IMR-90 (cell line): ENCODE measurements at regions not wholly inside any gene's neighbourhood (a gene's known extent, or its start where the extent isn't known, plus 50 kb on each side); places are given as distances from the start of the nearest gene placed in this dataset.

Experiments used
- ATAC-seq: fragments of 200-7000 bp; cut with Tn5 transposase; 2 replicates; pipeline ENCODE4 v1.9.1; 2020; ENCODE audit warnings: low read depth, mild to moderate bottlenecking, moderate library complexity
- BruUV-seq: library from RNA; stranded (reverse); fragments of 400-500 nt; replicated peaks from 2 replicates; lab custom pipeline; 2021; lab: Mats Ljungman, UMichigan
- CTCF ChIA-PET: fragments of 300-600 bp; formaldehyde crosslinking; extraction: SDS; loops from one replicate; lab custom pipeline; 2021; ENCODE audit warnings: antibody characterized with exemption; lab: Yijun Ruan, JAX
- POLR2A ChIA-PET: fragments of 300-600 bp; sonication (Branson Sonifier 250); formaldehyde crosslinking; loops from one replicate; lab custom pipeline; 2022; ENCODE audit warnings: antibody characterized with exemption; ENCODE audit not compliant: unreplicated experiment; lab: Charles Lee
- DNase-seq: peaks from one replicate; pipeline ENCODE4 v3.0.0; 2013
- H2AFZ ChIP-seq: replicated peaks from 2 replicates; pipeline ENCODE3; 2013; ENCODE audit warnings: low read length, mild to moderate bottlenecking; ENCODE audit not compliant: poor library complexity
- H2AK5ac ChIP-seq: 2 replicates; pipeline ENCODE4 v1.6.1; 2013; ENCODE audit warnings: low read depth, low read length, inconsistent platforms
- H2AK9ac ChIP-seq: replicated peaks from 2 replicates; pipeline ENCODE3; 2013; ENCODE audit warnings: mild to moderate bottlenecking, low read depth, low read length, moderate library complexity; ENCODE audit not compliant: poor library complexity
- H2BK120ac ChIP-seq: 2 replicates; pipeline ENCODE4 v1.6.1; 2013; ENCODE audit warnings: low read depth, low read length, inconsistent platforms
- H2BK15ac ChIP-seq: 3 replicates; pipeline ENCODE4 v1.6.1; 2013; ENCODE audit warnings: low read depth, low read length, inconsistent platforms
- H2BK20ac ChIP-seq: 2 replicates; pipeline ENCODE4 v1.6.1; 2013; ENCODE audit warnings: low read depth, mild to moderate bottlenecking, inconsistent platforms, low read length, moderate library complexity
- H2BK5ac ChIP-seq: 2 replicates; pipeline ENCODE4 v1.6.1; 2013; ENCODE audit warnings: mild to moderate bottlenecking, low read depth, low read length, inconsistent platforms; ENCODE audit not compliant: poor library complexity, severe bottlenecking
- H3K14ac ChIP-seq: replicated peaks from 2 replicates; pipeline ENCODE4 v1.6.1; 2013; ENCODE audit warnings: low read depth, low read length, inconsistent platforms
- H3K18ac ChIP-seq: 2 replicates; pipeline ENCODE4 v1.6.1; 2013; ENCODE audit warnings: low read depth, low read length, control low read depth
- H3K23ac ChIP-seq: 2 replicates; pipeline ENCODE4 v1.6.1; 2013; ENCODE audit warnings: low read depth, low read length, inconsistent platforms
- H3K27ac ChIP-seq: 2 replicates; pipeline ENCODE4 v1.5.1; 2013; ENCODE audit warnings: mild to moderate bottlenecking, control low read depth, low read length; ENCODE audit not compliant: insufficient read depth
- H3K27me3 ChIP-seq: 2 replicates; pipeline ENCODE4 v1.6.1; 2013; ENCODE audit warnings: low read length; ENCODE audit not compliant: control insufficient read depth, insufficient read depth
- H3K36me3 ChIP-seq: 2 replicates; pipeline ENCODE4 v1.6.1; 2013; ENCODE audit warnings: low read length, mixed read lengths; ENCODE audit not compliant: control insufficient read depth, insufficient read depth
- H3K4ac ChIP-seq: 2 replicates; pipeline ENCODE4 v1.6.1; 2013; ENCODE audit warnings: low read depth, low read length, inconsistent platforms
- H3K4me1 ChIP-seq: 2 replicates; pipeline ENCODE4 v1.6.1; 2013; ENCODE audit warnings: low read length, mixed read lengths; ENCODE audit not compliant: control insufficient read depth, insufficient read depth
- H3K4me2 ChIP-seq: 2 replicates; pipeline ENCODE4 v1.6.1; 2013; ENCODE audit warnings: low read depth, mild to moderate bottlenecking, control low read depth, low read length, moderate library complexity
- H3K4me3 ChIP-seq: 2 replicates; pipeline ENCODE4 v1.5.1; 2013; ENCODE audit warnings: low read depth, mild to moderate bottlenecking, control low read depth, low read length, moderate library complexity; ENCODE audit not compliant: insufficient read depth
- H3K56ac ChIP-seq: 2 replicates; pipeline ENCODE4 v1.6.1; 2013; ENCODE audit warnings: low read length, inconsistent platforms; ENCODE audit not compliant: insufficient read depth; ENCODE audit errors: extremely low read depth
- H3K79me1 ChIP-seq, 2 experiments: 2 replicates each; pipeline ENCODE4 v1.6.1; 2013; ENCODE audit warnings: low read length in 2 of 2, inconsistent platforms in 1 of 2, low read depth in 1 of 2
- H3K9ac ChIP-seq: 2 replicates; pipeline ENCODE4 v1.6.1; 2013; ENCODE audit warnings: low read depth, low read length, control low read depth
- H3K9me1 ChIP-seq: 2 replicates; pipeline ENCODE4 v1.6.1; 2013; ENCODE audit warnings: low read length, inconsistent platforms; ENCODE audit not compliant: insufficient read depth
- H3K9me3 ChIP-seq: 2 replicates; pipeline ENCODE4 v1.6.1; 2013; ENCODE audit warnings: low read length; ENCODE audit not compliant: control insufficient read depth, insufficient read depth
- H4K20me1 ChIP-seq: 2 replicates; pipeline ENCODE4 v1.6.1; 2013; ENCODE audit warnings: low read length, inconsistent platforms; ENCODE audit not compliant: insufficient read depth
- H4K5ac ChIP-seq: 2 replicates; pipeline ENCODE4 v1.6.1; 2013; ENCODE audit warnings: mild to moderate bottlenecking, low read depth, low read length, control low read depth
- H4K8ac ChIP-seq, 2 experiments: 2 replicates each; pipeline ENCODE4 v1.6.1; 2013; ENCODE audit warnings: low read depth in 2 of 2, low read length in 2 of 2, control low read depth in 1 of 2, inconsistent platforms in 1 of 2
- H4K91ac ChIP-seq: 2 replicates; pipeline ENCODE4 v1.6.1; 2013; ENCODE audit warnings: low read depth, low read length, inconsistent platforms; ENCODE audit not compliant: insufficient read depth
- BHLHE40 ChIP-seq: fragments of 150-350 bp; IDR thresholded peaks from 2 replicates; pipeline ENCODE4 v1.6.1; 2016; ENCODE audit warnings: mild to moderate bottlenecking, low read depth, low read length
- CEBPB ChIP-seq: IDR thresholded peaks from 2 replicates; pipeline ENCODE4 v1.6.1; 2012; ENCODE audit warnings: low read depth, low read length, improper control_type of control experiment
- CHD1 ChIP-seq: IDR thresholded peaks from 2 replicates; pipeline ENCODE4 v1.6.1; 2012; ENCODE audit warnings: low read depth, low read length, improper control_type of control experiment
- CTCF ChIP-seq: conservative IDR thresholded peaks from 2 replicates; pipeline ENCODE4 v1.5.1; 2012; ENCODE audit warnings: mild to moderate bottlenecking, low read depth, low read length, improper control_type of control experiment
- ELK1 ChIP-seq: fragments of 150-350 bp; IDR thresholded peaks from 2 replicates; pipeline ENCODE4 v1.6.1; 2016; ENCODE audit warnings: low read depth, mild to moderate bottlenecking, low read length, moderate library complexity, borderline replicate concordance
- FOS ChIP-seq: fragments of 150-350 bp; IDR thresholded peaks from 2 replicates; pipeline ENCODE4 v1.6.1; 2016; ENCODE audit warnings: low read depth, low read length
- MAFK ChIP-seq: IDR thresholded peaks from 2 replicates; pipeline ENCODE4 v1.6.1; 2012; ENCODE audit warnings: low read depth, low read length, improper control_type of control experiment
- MAZ ChIP-seq: IDR thresholded peaks from 2 replicates; pipeline ENCODE4 v1.6.1; 2012; ENCODE audit warnings: low read depth, mild to moderate bottlenecking, low read length, improper control_type of control experiment, moderate library complexity, borderline replicate concordance
- MXI1 ChIP-seq: IDR thresholded peaks from 2 replicates; pipeline ENCODE4 v1.6.1; 2012; ENCODE audit warnings: low read depth, mild to moderate bottlenecking, low read length, moderate library complexity, borderline replicate concordance
- POLR2A ChIP-seq: IDR thresholded peaks from 2 replicates; pipeline ENCODE4 v1.6.1; 2012; ENCODE audit warnings: mild to moderate bottlenecking, low read depth, low read length
- RCOR1 ChIP-seq: IDR thresholded peaks from 2 replicates; pipeline ENCODE4 v1.6.1; 2012; ENCODE audit warnings: mild to moderate bottlenecking, low read length, improper control_type of control experiment; ENCODE audit not compliant: insufficient replicate concordance
- RFX5 ChIP-seq: IDR thresholded peaks from 2 replicates; pipeline ENCODE4 v1.8.0; 2012; ENCODE audit warnings: low read depth, mild to moderate bottlenecking, low read length, moderate library complexity
- SMC3 ChIP-seq: fragments of 150-350 bp; IDR thresholded peaks from 2 replicates; pipeline ENCODE4 v1.6.1; 2016; ENCODE audit warnings: low read depth, mild to moderate bottlenecking, antibody characterized with exemption, low read length, moderate library complexity
- USF2 ChIP-seq: fragments of 150-350 bp; IDR thresholded peaks from 2 replicates; pipeline ENCODE4 v1.6.1; 2017; ENCODE audit warnings: mild to moderate bottlenecking, antibody characterized with exemption, low read length, low read depth
- WGBS, 2 experiments: methylation state at CpG; one replicate each; pipeline versions ENCODE4 v1.1.5 to v1.1.7; 2013; ENCODE audit warnings: missing lambda C conversion rate in 2 of 2; ENCODE audit not compliant: insufficient read length in 1 of 2; ENCODE audit errors: extremely low coverage in 2 of 2; 5-methylcytosine and 5-hydroxymethylcytosine counted together
- dilution Hi-C: fragments of 300-500 bp; cut with HindIII; formaldehyde crosslinking; loops from one replicate; pipeline ENCODE4 v1.14.3; 2018; ENCODE audit warnings: low sequenced_read_pairs; ENCODE audit not compliant: unreplicated experiment
- in situ Hi-C: fragments of 300-500 bp; cut with MboI; formaldehyde crosslinking; loops from 3 replicates; pipeline ENCODE4 v1.14.3; 2019; ENCODE audit warnings: low sequenced_read_pairs, inconsistent platforms, mixed read lengths
- intact Hi-C: fragments of 100-400 bp; cut with micrococcal nuclease; formaldehyde crosslinking; loops from 2 replicates; pipeline ENCODE4 v1.10.0; 2022

DNA sequence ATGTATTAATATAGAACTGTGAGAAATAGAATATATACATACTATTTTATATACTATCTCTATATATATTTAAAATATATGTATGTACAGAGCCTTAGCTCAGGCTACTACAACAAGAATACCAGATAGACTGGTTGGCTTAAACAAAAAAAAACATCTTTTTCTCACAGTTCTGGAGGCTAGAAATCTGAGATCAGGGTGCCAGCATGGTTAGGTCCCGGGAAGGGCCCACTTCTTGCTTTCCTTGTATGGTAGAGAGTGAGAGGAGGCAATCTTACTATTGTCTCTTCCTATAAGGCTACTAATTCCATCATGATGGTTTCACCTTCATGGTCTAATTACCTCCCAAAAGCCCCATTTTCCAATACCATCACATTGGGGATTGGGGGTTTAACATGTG lies 613.0 kb downstream of the ZNF608 start:
- Histone ChIP-seq H3K27me3 (no peaks in the 10 kb centered on the region), H3K9me1 (no peaks in the 10 kb centered on the region), H3K4me3 (no peak overlapping the region), H2AK9ac (no peak overlapping the region), H3K18ac (no peak overlapping the region), H3K4me2 (no peak overlapping the region), H4K8ac (no peak overlapping the region), H2AFZ (no peak overlapping the region), H4K20me1 (no peaks in the 10 kb centered on the region), H2BK15ac (no peak overlapping the region), H2BK5ac (no peak overlapping the region), H2AK5ac (no peak overlapping the region), H4K5ac (no peak overlapping the region), H3K4me1 (no peaks in the 10 kb centered on the region), H3K4ac (no peak overlapping the region), H3K56ac (no peak overlapping the region), H4K91ac (no peak overlapping the region), H3K79me1 (no peaks in the 10 kb centered on the region), H3K27ac (no peak overlapping the region), H3K36me3 (no peaks in the 10 kb centered on the region), H2BK20ac (no peak overlapping the region), H2BK120ac (no peak overlapping the region), H3K9ac (no peak overlapping the region), H3K9me3 (no peaks in the 10 kb centered on the region), H3K23ac (no peak overlapping the region), H3K14ac (no peak overlapping the region)
- dilution Hi-C loops (no loop called here), in situ Hi-C loops (no loop called here), intact Hi-C loops (no loop called here)
- CTCF ChIA-PET, result interaction anchor here (1.1 kb wide), 1 partner anchor 90 kb away, joined by 3 read pairs; no protein-coding TSS in a partner anchor
- POLR2A ChIA-PET, result no interaction called here
- no CpG with 5 or more reads among the region's 1 CpG for WGBS, 2 experiments
- no TSS peak for BruUV-seq
- DNase-seq, result no peak
- TF ChIP-seq POLR2A (no peak), BHLHE40 (no peak), CHD1 (no peak), FOS (no peak), RCOR1 (no peak), MAZ (no peak), USF2 (no peak), ELK1 (no peak), MAFK (no peak), MXI1 (no peak), CEBPB (no peak), SMC3 (no peak), CTCF (no peak), RFX5 (no peak)
- no peak for ATAC-seq
